Colonic mucosa (tissue), 4 donors: ENCODE measurements at regions not wholly inside any gene's neighbourhood (a gene's known extent, or its start where the extent isn't known, plus 50 kb on each side); places are given as distances from the start of the nearest gene placed in this dataset.

Experiments used
- DNase-seq: peaks from one replicate; pipeline ENCODE4 v3.0.0-alpha.2; 2020
- H3K27ac ChIP-seq: fragments of 200-600 bp; one replicate; pipeline ENCODE4 v1.8.0; 2021
- H3K27me3 ChIP-seq: fragments of 200-600 bp; one replicate; pipeline ENCODE4 v1.8.0; 2021
- H3K36me3 ChIP-seq: fragments of 200-600 bp; one replicate; pipeline ENCODE4 v1.8.0; 2021
- H3K4me1 ChIP-seq: fragments of 200-600 bp; one replicate; pipeline ENCODE4 v1.8.0; 2021; ENCODE audit warnings: mild to moderate bottlenecking
- H3K4me3 ChIP-seq: fragments of 200-600 bp; one replicate; pipeline ENCODE4 v1.8.0; 2021
- H3K9ac ChIP-seq, 2 donors: one replicate each; pipeline ENCODE4 v1.7.0; 2013; ENCODE audit warnings: control low read depth in 2 of 2, low read depth in 2 of 2, low read length in 2 of 2
- H3K9me3 ChIP-seq: fragments of 200-600 bp; one replicate; pipeline ENCODE4 v1.8.0; 2021
- CTCF ChIP-seq: fragments of 200-600 bp; IDR thresholded peaks from one replicate; pipeline ENCODE4 v1.8.0; 2022; ENCODE audit warnings: antibody characterized with exemption, mild to moderate bottlenecking
- intact Hi-C: fragments of 100-400 bp; cut with DNase I; formaldehyde crosslinking; loops from one replicate; pipeline ENCODE4 v1.14.1; 2022
- donor health status: healthy.
- donor health status: DM: no; HTN: no; CAD: no.
- donor health status: DM: no; HTN: no; CAD: no.

- TF ChIP-seq CTCF = no peak
- Histone ChIP-seq H3K27me3 (no peaks in the 10 kb centered on the region), H3K4me1 (no peaks in the 10 kb centered on the region), H3K9me3 (no peaks in the 10 kb centered on the region), H3K9ac (no peak overlapping the region), H3K36me3 (no peaks in the 10 kb centered on the region), H3K27ac (no peak overlapping the region), H3K4me3 (no peak overlapping the region)
- intact Hi-C loops = no loop called here
- DNase-seq = no peak
Observed at GRCh38 chr4:115332078-115332477, 218.7 kb upstream of the NDST4 start.

- no peaks in the 10 kb centered on the region for H3K27me3 ChIP-seq
- no peak for DNase-seq
- no peaks in the 10 kb centered on the region for H3K4me1 ChIP-seq
- no peak for TF ChIP-seq CTCF
- H3K9ac ChIP-seq = no peak overlapping the region
- intact Hi-C loops = no loop called here
- H3K9me3 ChIP-seq = no peaks in the 10 kb centered on the region
- no peak overlapping the region for H3K4me3 ChIP-seq
- H3K36me3 ChIP-seq = no peaks in the 10 kb centered on the region
- H3K27ac ChIP-seq = no peak overlapping the region
Observed at GRCh38 chr4:115331241-115331640, 217.8 kb upstream of the NDST4 start.

GRCh38 chr4:115325836-115326235, 212.4 kb upstream of the NDST4 start:
- no peak for DNase-seq
- Histone ChIP-seq H3K4me1 (no peaks in the 10 kb centered on the region), H3K9ac (no peak overlapping the region), H3K27me3 (no peaks in the 10 kb centered on the region), H3K9me3 (no peaks in the 10 kb centered on the region), H3K27ac (no peak overlapping the region), H3K4me3 (no peak overlapping the region), H3K36me3 (no peaks in the 10 kb centered on the region)
- intact Hi-C loops = no loop called here
- TF ChIP-seq CTCF = no peak

- intact Hi-C loops = no loop called here
- TF ChIP-seq CTCF = no peak
- Histone ChIP-seq H3K4me3 (no peak overlapping the region), H3K27ac (no peak overlapping the region), H3K4me1 (no peaks in the 10 kb centered on the region), H3K9ac (no peak overlapping the region), H3K9me3 (no peaks in the 10 kb centered on the region), H3K36me3 (no peaks in the 10 kb centered on the region), H3K27me3 (no peaks in the 10 kb centered on the region)
- no peak for DNase-seq
Observed at GRCh38 chr4:115323106-115323707, 209.8 kb upstream of the NDST4 start.

- intact Hi-C loops = no loop called here
- DNase-seq = no peak
- Histone ChIP-seq H3K27ac (no peak overlapping the region), H3K36me3 (no peaks in the 10 kb centered on the region), H3K9me3 (no peaks in the 10 kb centered on the region), H3K4me3 (no peak overlapping the region), H3K27me3 (no peaks in the 10 kb centered on the region), H3K9ac (no peak overlapping the region), H3K4me1 (no peaks in the 10 kb centered on the region)
- no peak for TF ChIP-seq CTCF
Observed at GRCh38 chr4:115315182-115315581, 201.8 kb upstream of the NDST4 start.
